H1 (cell line): ENCODE measurements at regions not wholly inside any gene's neighbourhood (a gene's known extent, or its start where the extent isn't known, plus 50 kb on each side); places are given as distances from the start of the nearest gene placed in this dataset.

ENCODE experiments used
- CTCF ChIA-PET: fragments of 300-600 bp; sonication (Branson Sonifier 250); formaldehyde crosslinking; loops from one replicate; lab custom pipeline; 2021; ENCODE audit not compliant: partially characterized antibody; lab: Charles Lee
- POLR2A ChIA-PET: fragments of 300-600 bp; sonication (Branson Sonifier 250); formaldehyde crosslinking; loops from one replicate; lab custom pipeline; 2021; ENCODE audit warnings: inconsistent platforms; ENCODE audit not compliant: partially characterized antibody; lab: Charles Lee
- DNase-seq, 2 experiments: peaks; one replicate each; pipeline versions ENCODE4 v3.0.0 to v3.0.0-alpha.2; 2010 to 2022; ENCODE audit warnings: low spot score in 2 of 2, low read depth in 1 of 2, mixed read lengths in 1 of 2
- FAIRE-seq: peaks from 2 replicates; lab custom pipeline; 2011; peaks lifted over from hg19 to GRCh38; lab: Jason Lieb, UNC
- H2AFZ ChIP-seq: 2 replicates; pipeline ENCODE4 v1.8.1; 2012; ENCODE audit warnings: low read length, inconsistent platforms
- H2AK5ac ChIP-seq: 2 replicates; pipeline ENCODE4 v1.6.1; 2013; ENCODE audit warnings: low read depth, low read length
- H2BK120ac ChIP-seq: replicated peaks from 2 replicates; pipeline ENCODE3; 2013; ENCODE audit warnings: low read depth, low read length, inconsistent platforms
- H2BK12ac ChIP-seq: 2 replicates; pipeline ENCODE4 v1.6.1; 2013; ENCODE audit warnings: low read depth, low read length
- H2BK15ac ChIP-seq: 2 replicates; pipeline ENCODE4 v1.6.1; 2013; ENCODE audit warnings: low read length
- H2BK20ac ChIP-seq: 2 replicates; pipeline ENCODE4 v1.6.1; 2013; ENCODE audit warnings: low read length
- H2BK5ac ChIP-seq: 2 replicates; pipeline ENCODE4 v1.6.1; 2013; ENCODE audit warnings: low read depth, low read length
- H3K14ac ChIP-seq: 2 replicates; pipeline ENCODE4 v1.6.1; 2013; ENCODE audit warnings: inconsistent platforms; ENCODE audit not compliant: insufficient read length
- H3K18ac ChIP-seq: 2 replicates; pipeline ENCODE4 v1.6.1; 2013; ENCODE audit warnings: low read length; ENCODE audit errors: extremely low read depth
- H3K23ac ChIP-seq: 2 replicates; pipeline ENCODE4 v1.6.1; 2013; ENCODE audit warnings: inconsistent platforms; ENCODE audit not compliant: insufficient read length
- H3K23me2 ChIP-seq: 2 replicates; pipeline ENCODE4 v1.6.1; 2013; ENCODE audit warnings: low read depth, low read length
- H3K27ac ChIP-seq: 2 replicates; pipeline ENCODE4 v1.6.1; 2011; ENCODE audit warnings: low read depth, low read length, inconsistent platforms
- H3K27me3 ChIP-seq, 4 experiments: replicated peaks in 1 of 4; 1 replicate in 1 of 4; 2 replicates in 3 of 4; pipeline versions ENCODE4 v1.6.1 to v1.8.1; 2011 to 2013; ENCODE audit warnings: low read length in 3 of 4, mild to moderate bottlenecking in 3 of 4, inconsistent platforms in 2 of 4, mixed read lengths in 2 of 4, moderate library complexity in 1 of 4; ENCODE audit not compliant: control insufficient read depth in 3 of 4, insufficient read depth in 3 of 4; ENCODE audit errors: extremely low read depth in 1 of 4
- H3K36me3 ChIP-seq, 4 experiments: 2 replicates each; pipeline versions ENCODE4 v1.6.1 to v1.8.1; 2011 to 2013; ENCODE audit warnings: mild to moderate bottlenecking in 4 of 4, low read length in 3 of 4, moderate library complexity in 2 of 4, control low read depth in 1 of 4, inconsistent platforms in 1 of 4; ENCODE audit not compliant: insufficient read depth in 4 of 4, control insufficient read depth in 2 of 4
- H3K4ac ChIP-seq: replicated peaks from 2 replicates; pipeline ENCODE3; 2013; ENCODE audit warnings: low read length, low read depth, mixed read lengths, inconsistent platforms; ENCODE audit not compliant: insufficient read length
- H3K4me1 ChIP-seq, 4 experiments: replicated peaks in 1 of 4; 1 replicate in 1 of 4; 2 replicates in 3 of 4; pipeline versions ENCODE4 v1.6.1 to v1.8.1; 2011 to 2013; ENCODE audit warnings: low read length in 3 of 4, inconsistent platforms in 2 of 4, mixed read lengths in 1 of 4; ENCODE audit not compliant: insufficient read depth in 4 of 4, control insufficient read depth in 3 of 4
- H3K4me2 ChIP-seq, 2 experiments: 2 replicates each; pipeline versions ENCODE4 v1.6.1 to v1.8.1; 2011 to 2013; ENCODE audit warnings: low read depth in 2 of 2, low read length in 2 of 2, control low read depth in 1 of 2, inconsistent platforms in 1 of 2, mild to moderate bottlenecking in 1 of 2; ENCODE audit not compliant: insufficient read depth in 1 of 2
- H3K4me3 ChIP-seq, 4 experiments: fragments of 200-600, 300-600 bp in 1 of 4; sonication (generic), shearing (Covaris generic), sonication (Bioruptor Twin) in 1 of 4; 2 replicates each; pipeline versions ENCODE4 v1.5.1 to v1.8.1; 2011 to 2016; ENCODE audit warnings: low read length in 4 of 4, low read depth in 3 of 4, control low read depth in 2 of 4, inconsistent platforms in 2 of 4, mild to moderate bottlenecking in 2 of 4, mixed read lengths in 1 of 4, moderate library complexity in 1 of 4; ENCODE audit not compliant: insufficient read depth in 2 of 4; ENCODE audit errors: extremely low read depth in 1 of 4
- H3K56ac ChIP-seq: replicated peaks from 2 replicates; pipeline ENCODE3; 2013; ENCODE audit warnings: low read depth, mild to moderate bottlenecking, mixed read lengths, low read length, inconsistent platforms; ENCODE audit not compliant: insufficient read length
- H3K79me1 ChIP-seq: 2 replicates; pipeline ENCODE4 v1.6.1; 2013; ENCODE audit warnings: low read depth, low read length, control low read depth
- H3K79me2 ChIP-seq, 2 experiments: 2 replicates each; pipeline versions ENCODE4 v1.6.1 to v1.8.1; 2012 to 2013; ENCODE audit warnings: low read length in 2 of 2, mild to moderate bottlenecking in 2 of 2, inconsistent platforms in 1 of 2; ENCODE audit not compliant: insufficient read depth in 2 of 2, control insufficient read depth in 1 of 2
- H3K9ac ChIP-seq, 4 experiments: replicated peaks in 1 of 4; 1 replicate in 1 of 4; 2 replicates in 3 of 4; pipeline versions ENCODE4 v1.6.1 to v1.8.1; 2011 to 2013; ENCODE audit warnings: low read depth in 3 of 4, low read length in 3 of 4, control low read depth in 2 of 4, mild to moderate bottlenecking in 2 of 4, moderate library complexity in 2 of 4, inconsistent platforms in 1 of 4; ENCODE audit errors: extremely low read depth in 1 of 4
- H3K9me3 ChIP-seq, 2 experiments: 2 replicates each; pipeline versions ENCODE4 v1.6.1 to v1.8.1; 2012 to 2013; ENCODE audit warnings: mild to moderate bottlenecking in 2 of 2, moderate library complexity in 2 of 2, control low read depth in 1 of 2, inconsistent platforms in 1 of 2, low read depth in 1 of 2, low read length in 1 of 2, mixed read lengths in 1 of 2; ENCODE audit not compliant: insufficient read depth in 2 of 2
- H4K20me1 ChIP-seq, 2 experiments: replicated peaks in 1 of 2; 2 replicates each; pipeline versions ENCODE3 to v1.8.1; 2011 to 2013; ENCODE audit warnings: inconsistent platforms in 2 of 2, low read length in 2 of 2, mild to moderate bottlenecking in 1 of 2; ENCODE audit not compliant: insufficient read depth in 2 of 2, control insufficient read depth in 1 of 2
- H4K5ac ChIP-seq: 2 replicates; pipeline ENCODE4 v1.6.1; 2013; ENCODE audit warnings: low read length, low read depth, mixed read lengths, inconsistent platforms; ENCODE audit not compliant: insufficient read length
- H4K8ac ChIP-seq: 2 replicates; pipeline ENCODE4 v1.8.0; 2013; ENCODE audit warnings: mild to moderate bottlenecking, moderate library complexity, low read length, inconsistent platforms; ENCODE audit not compliant: insufficient read depth; ENCODE audit errors: extremely low read depth
- H4K91ac ChIP-seq: replicated peaks from 2 replicates; pipeline ENCODE3; 2013; ENCODE audit warnings: low read length, mixed read lengths, inconsistent platforms; ENCODE audit not compliant: insufficient read length
- ASH2L ChIP-seq: fragments of 200-600, 300-600 bp; sonication (generic); IDR thresholded peaks from one replicate; pipeline ENCODE4 v1.7.1; 2017; ENCODE audit warnings: low read length
- BRCA1 ChIP-seq: IDR thresholded peaks from 2 replicates; pipeline ENCODE4 v1.6.1; 2012; ENCODE audit warnings: low read depth, low read length, improper control_type of control experiment
- CEBPB ChIP-seq: IDR thresholded peaks from 2 replicates; pipeline ENCODE4 v1.6.1; 2012; ENCODE audit warnings: low read depth, low read length
- CTBP2 ChIP-seq: IDR thresholded peaks from 2 replicates; pipeline ENCODE4 v1.7.0; 2011; ENCODE audit warnings: borderline replicate concordance, mild to moderate bottlenecking, moderate library complexity, mixed read lengths, low read length; ENCODE audit not compliant: insufficient read depth, insufficient read length
- GTF2F1 ChIP-seq: IDR thresholded peaks from 2 replicates; pipeline ENCODE4 v1.6.1; 2012; ENCODE audit warnings: low read depth, low read length, improper control_type of control experiment, borderline replicate concordance
- JUND ChIP-seq: IDR thresholded peaks from 2 replicates; pipeline ENCODE4 v1.6.1; 2011; ENCODE audit warnings: mild to moderate bottlenecking, improper control_type of control experiment, low read length
- KDM1A ChIP-seq: fragments of 200-600, 300-600 bp; sonication (generic); IDR thresholded peaks from 2 replicates; pipeline ENCODE4 v1.7.1; 2016; ENCODE audit warnings: mild to moderate bottlenecking, low read length, borderline replicate concordance
- KDM4A ChIP-seq: IDR thresholded peaks from one replicate; pipeline ENCODE4 v1.7.1; 2012; ENCODE audit warnings: low read depth, mild to moderate bottlenecking, moderate library complexity, low read length, inconsistent platforms; ENCODE audit not compliant: severe bottlenecking
- POLR2A ChIP-seq, 2 experiments: IDR thresholded peaks; 1 replicate in 1 of 2; 2 replicates in 1 of 2; pipeline ENCODE4 v1.6.1; 2011; ENCODE audit warnings: low read depth in 2 of 2, low read length in 2 of 2, mild to moderate bottlenecking in 2 of 2; ENCODE audit errors: control extremely low read depth in 1 of 2
- RXRA ChIP-seq: IDR thresholded peaks from 2 replicates; pipeline ENCODE4 v1.6.1; 2011; ENCODE audit warnings: low read depth, mild to moderate bottlenecking, low read length, moderate library complexity; ENCODE audit not compliant: insufficient read depth
- SAP30 ChIP-seq: fragments of 300-600 bp; sonication (generic); IDR thresholded peaks from 2 replicates; pipeline ENCODE4 v1.7.1; 2012; ENCODE audit warnings: low read length, moderate library complexity, mild to moderate bottlenecking, inconsistent platforms; ENCODE audit not compliant: insufficient read depth, insufficient replicate concordance
- SIN3A ChIP-seq, 2 experiments: IDR thresholded peaks in 1 of 2; conservative IDR thresholded peaks in 1 of 2; 2 replicates each; pipeline ENCODE4 v1.6.1; 2011 to 2012; ENCODE audit warnings: low read length in 2 of 2, improper control_type of control experiment in 1 of 2, low read depth in 1 of 2, mild to moderate bottlenecking in 1 of 2
- SP1 ChIP-seq: IDR thresholded peaks from 2 replicates; pipeline ENCODE4 v1.6.1; 2011; ENCODE audit warnings: low read depth, low read length
- TBP ChIP-seq: IDR thresholded peaks from 2 replicates; pipeline ENCODE4 v1.6.1; 2011; ENCODE audit warnings: low read depth, low read length, improper control_type of control experiment
- TCF12 ChIP-seq: IDR thresholded peaks from 2 replicates; pipeline ENCODE4 v1.6.1; 2011; ENCODE audit warnings: low read depth, mild to moderate bottlenecking, low read length
- TEAD4 ChIP-seq: IDR thresholded peaks from 2 replicates; pipeline ENCODE4 v1.6.1; 2012; ENCODE audit warnings: low read depth, low read length, inconsistent platforms, mixed read lengths
- WGBS, 2 experiments: shearing (Covaris generic) in 1 of 2; methylation state at CpG; one replicate each; pipeline versions ENCODE4 v1.1.6 to v1.1.7; 2013 to 2015; ENCODE audit warnings: low lambda C conversion rate in 2 of 2, mixed read lengths in 2 of 2, inconsistent platforms in 1 of 2, low coverage in 1 of 2, missing lambda C conversion rate in 1 of 2; ENCODE audit not compliant: insufficient replicate concordance in 2 of 2, insufficient coverage in 1 of 2, insufficient read length in 1 of 2; ENCODE audit errors: extremely low coverage in 1 of 2, missing lambda C conversion rate in 1 of 2; 5-methylcytosine and 5-hydroxymethylcytosine counted together

DNA sequence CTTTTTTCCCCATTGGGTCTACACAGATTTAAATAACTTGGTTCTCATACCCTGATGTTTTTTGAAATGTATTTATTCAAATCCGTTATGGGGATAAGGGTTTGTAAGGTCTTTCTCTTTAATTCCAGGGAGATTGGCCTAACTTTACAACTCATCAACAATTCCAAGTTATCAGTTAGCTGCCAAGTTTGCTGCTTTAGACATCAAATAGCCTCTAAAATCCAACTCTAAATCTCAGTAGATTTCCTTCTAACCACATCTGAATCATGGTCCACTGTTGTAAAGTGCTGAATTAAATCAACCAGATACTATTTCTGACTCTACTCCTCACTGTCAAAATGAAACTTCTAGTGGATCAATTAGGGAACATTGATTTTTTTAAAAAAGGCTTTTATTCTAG is 364.1 kb upstream of the E2F7 start:
- no peak overlapping the region for H3K18ac ChIP-seq
- no peaks in the 10 kb centered on the region for H3K23me2 ChIP-seq
- no peaks in the 10 kb centered on the region for H3K36me3 ChIP-seq
- H4K8ac ChIP-seq = no peak overlapping the region
- H2BK120ac ChIP-seq = no peak overlapping the region
- 76% methylated on average over 1 of the region's 1 CpG; no CpG with 5 or more reads in 1 of the 2 experiments for WGBS, 2 experiments
- H3K27ac ChIP-seq = no peak overlapping the region
- H2BK5ac ChIP-seq = no peak overlapping the region
- no peak overlapping the region for H2AFZ ChIP-seq
- H3K56ac ChIP-seq = no peak overlapping the region
- no peaks in the 10 kb centered on the region for H3K4me1 ChIP-seq
- no peak overlapping the region for H2AK5ac ChIP-seq
- no peak overlapping the region for H3K14ac ChIP-seq
- no peaks in the 10 kb centered on the region for H3K27me3 ChIP-seq
- ChIA-PET POLR2A (no interaction called here), CTCF (no interaction called here)
- no peaks in the 10 kb centered on the region for H3K9me3 ChIP-seq
- DNase-seq = no peak
- H3K79me2 ChIP-seq = no peaks in the 10 kb centered on the region
- FAIRE-seq = no peak
- H3K79me1 ChIP-seq = no peaks in the 10 kb centered on the region
- H3K4me3 ChIP-seq = no peak overlapping the region
- H4K91ac ChIP-seq = no peak overlapping the region
- no peak overlapping the region for H3K4me2 ChIP-seq
- no peaks in the 10 kb centered on the region for H4K20me1 ChIP-seq
- no peak overlapping the region for H2BK15ac ChIP-seq
- H3K4ac ChIP-seq = no peak overlapping the region
- no peak overlapping the region for H4K5ac ChIP-seq
- H2BK12ac ChIP-seq = no peak overlapping the region
- no peak overlapping the region for H3K9ac ChIP-seq
- no peak overlapping the region for H2BK20ac ChIP-seq
- no peak overlapping the region for H3K23ac ChIP-seq
- TF ChIP-seq KDM4A (no peak), TCF12 (no peak), ASH2L (no peak), CEBPB (no peak), TEAD4 (no peak), KDM1A (no peak), SAP30 (no peak), SIN3A (conservative IDR thresholded peaks at IDR 0.05 in 1 of 2, IDR thresholded peaks at IDR 0.05 in 1 of 2; ENCODE audit: low read depth in 1 of 2, low read length in 2 of 2) (no peak), JUND (no peak), POLR2A (IDR thresholded peaks at IDR 0.05; ENCODE audit: control extremely low read depth in 1 of 2, low read depth in 2 of 2, low read length in 2 of 2) (no peak), RXRA (no peak), GTF2F1 (no peak), BRCA1 (no peak), TBP (no peak), CTBP2 (no peak), SP1 (no peak)
